KMS-11 (cell line): ENCODE measurements at regions not wholly inside any gene's neighbourhood (a gene's known extent, or its start where the extent isn't known, plus 50 kb on each side); places are given as distances from the start of the nearest gene placed in this dataset.

ENCODE experiments used
- H2AFZ ChIP-seq: fragments of 200-600 bp; sonication (generic); 2 replicates; pipeline ENCODE4 v1.6.1; 2016; ENCODE audit warnings: antibody characterized with exemption, mixed run types, low read depth
- H3K27ac ChIP-seq: fragments of 200-600 bp; sonication (generic); 2 replicates; pipeline ENCODE4 v1.6.1; 2016; ENCODE audit warnings: mild to moderate bottlenecking, mixed run types
- H3K27me3 ChIP-seq: fragments of 200-600 bp; sonication (generic); 2 replicates; pipeline ENCODE4 v1.6.1; 2017; ENCODE audit warnings: mild to moderate bottlenecking, low read depth, mixed run types, moderate library complexity; ENCODE audit not compliant: insufficient read depth
- H3K36me3 ChIP-seq: fragments of 200-600 bp; sonication (generic); 2 replicates; pipeline ENCODE4 v1.6.1; 2017; ENCODE audit warnings: mild to moderate bottlenecking, mixed run types; ENCODE audit not compliant: insufficient read depth
- H3K4me1 ChIP-seq: fragments of 200-600 bp; sonication (generic); 2 replicates; pipeline ENCODE4 v1.6.1; 2016; ENCODE audit warnings: mild to moderate bottlenecking, low read depth, mixed run types; ENCODE audit not compliant: poor library complexity, severe bottlenecking
- H3K4me2 ChIP-seq: fragments of 200-600 bp; sonication (generic); 2 replicates; pipeline ENCODE4 v1.7.0; 2016; ENCODE audit warnings: mild to moderate bottlenecking, mixed run types
- H3K4me3 ChIP-seq: fragments of 200-600 bp; sonication (generic); IDR thresholded peaks from 2 replicates; pipeline ENCODE4 v1.6.1; 2017; ENCODE audit warnings: low read depth, low read length, mixed read lengths; ENCODE audit not compliant: insufficient read depth
- H3K79me2 ChIP-seq: fragments of 200-600 bp; sonication (generic); 2 replicates; pipeline ENCODE4 v1.6.1; 2016; ENCODE audit warnings: low read depth, mixed run types; ENCODE audit not compliant: insufficient read depth
- H3K9ac ChIP-seq: fragments of 200-600 bp; sonication (generic); 2 replicates; pipeline ENCODE4 v1.6.1; 2016; ENCODE audit warnings: mild to moderate bottlenecking, mixed run types
- H4K20me1 ChIP-seq: fragments of 200-600 bp; sonication (generic); 2 replicates; pipeline ENCODE4 v1.6.1; 2016; ENCODE audit warnings: mild to moderate bottlenecking, mixed run types; ENCODE audit not compliant: insufficient read depth
- TF ChIP-seq, protein P1 (sequence below): fragments of 200-600 bp; sonication (generic); conservative IDR thresholded peaks from 2 replicates; pipeline ENCODE4 v1.6.1; 2017; ENCODE audit warnings: low read depth, mild to moderate bottlenecking, antibody characterized with exemption, low read length, moderate library complexity, mixed read lengths

DNA sequence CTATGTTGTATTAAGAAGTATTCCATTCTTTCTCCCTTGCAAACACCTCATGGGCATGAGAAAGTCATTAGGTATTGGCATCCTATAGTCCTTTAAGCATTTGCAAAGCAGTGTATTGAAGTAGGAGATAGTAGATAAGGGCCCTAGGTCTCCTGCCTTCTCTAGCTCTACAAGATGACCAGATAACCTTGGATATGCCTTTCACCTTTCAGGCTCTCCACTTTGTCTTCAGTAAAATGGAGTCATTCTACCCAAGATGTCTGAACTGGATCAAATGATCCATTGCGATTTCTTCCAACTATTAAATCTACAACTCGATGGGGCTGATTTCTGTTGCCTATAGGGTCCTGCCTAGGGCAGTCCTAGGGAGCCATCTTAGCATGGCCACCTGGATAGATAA, 132.1 kb upstream of the BTG1 start:
- H3K79me2 ChIP-seq, result no peaks in the 10 kb centered on the region

DNA sequence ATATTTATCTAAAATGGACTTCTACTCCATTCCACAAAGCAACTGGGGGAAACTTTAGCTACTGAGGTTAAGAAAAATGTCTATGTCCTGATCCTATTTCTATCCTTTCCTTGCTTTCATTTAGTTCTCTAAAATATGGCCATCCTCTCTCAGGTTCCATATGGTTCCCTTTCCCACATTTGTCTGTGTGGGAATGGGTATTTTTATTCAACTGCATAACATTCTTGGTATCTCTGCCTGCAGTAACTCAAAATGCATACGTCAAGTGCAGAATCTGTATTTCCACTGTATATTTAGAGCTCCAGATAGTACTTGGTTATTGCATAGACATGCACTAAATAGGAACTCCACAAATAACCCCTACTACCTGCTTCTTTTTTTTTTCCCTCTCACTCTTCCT, 130.6 kb upstream of the BTG1 start:
- no peaks in the 10 kb centered on the region for H3K4me1 ChIP-seq
- no peak overlapping the region for H3K9ac ChIP-seq
- H2AFZ ChIP-seq, result no peak overlapping the region
- no peaks in the 10 kb centered on the region for H3K79me2 ChIP-seq
- H3K27me3 ChIP-seq, result no peaks in the 10 kb centered on the region
- H3K27ac ChIP-seq, result no peak overlapping the region
- TF ChIP-seq, protein P1, sequence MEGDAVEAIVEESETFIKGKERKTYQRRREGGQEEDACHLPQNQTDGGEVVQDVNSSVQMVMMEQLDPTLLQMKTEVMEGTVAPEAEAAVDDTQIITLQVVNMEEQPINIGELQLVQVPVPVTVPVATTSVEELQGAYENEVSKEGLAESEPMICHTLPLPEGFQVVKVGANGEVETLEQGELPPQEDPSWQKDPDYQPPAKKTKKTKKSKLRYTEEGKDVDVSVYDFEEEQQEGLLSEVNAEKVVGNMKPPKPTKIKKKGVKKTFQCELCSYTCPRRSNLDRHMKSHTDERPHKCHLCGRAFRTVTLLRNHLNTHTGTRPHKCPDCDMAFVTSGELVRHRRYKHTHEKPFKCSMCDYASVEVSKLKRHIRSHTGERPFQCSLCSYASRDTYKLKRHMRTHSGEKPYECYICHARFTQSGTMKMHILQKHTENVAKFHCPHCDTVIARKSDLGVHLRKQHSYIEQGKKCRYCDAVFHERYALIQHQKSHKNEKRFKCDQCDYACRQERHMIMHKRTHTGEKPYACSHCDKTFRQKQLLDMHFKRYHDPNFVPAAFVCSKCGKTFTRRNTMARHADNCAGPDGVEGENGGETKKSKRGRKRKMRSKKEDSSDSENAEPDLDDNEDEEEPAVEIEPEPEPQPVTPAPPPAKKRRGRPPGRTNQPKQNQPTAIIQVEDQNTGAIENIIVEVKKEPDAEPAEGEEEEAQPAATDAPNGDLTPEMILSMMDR, result no peak
- no peaks in the 10 kb centered on the region for H4K20me1 ChIP-seq
- no peaks in the 10 kb centered on the region for H3K36me3 ChIP-seq
- H3K4me2 ChIP-seq, result no peak overlapping the region
- no peak overlapping the region for H3K4me3 ChIP-seq

More for the DNA sequence above, 132.1 kb upstream of the BTG1 start:
- TF ChIP-seq, protein P1, result no peak
- H3K4me2 ChIP-seq, result no peak overlapping the region
- H3K27ac ChIP-seq, result no peak overlapping the region
- no peak overlapping the region for H3K4me3 ChIP-seq
- H3K27me3 ChIP-seq, result no peaks in the 10 kb centered on the region
- no peaks in the 10 kb centered on the region for H4K20me1 ChIP-seq
- no peak overlapping the region for H2AFZ ChIP-seq
- no peaks in the 10 kb centered on the region for H3K4me1 ChIP-seq
- H3K9ac ChIP-seq, result no peak overlapping the region
- no peaks in the 10 kb centered on the region for H3K36me3 ChIP-seq

DNA sequence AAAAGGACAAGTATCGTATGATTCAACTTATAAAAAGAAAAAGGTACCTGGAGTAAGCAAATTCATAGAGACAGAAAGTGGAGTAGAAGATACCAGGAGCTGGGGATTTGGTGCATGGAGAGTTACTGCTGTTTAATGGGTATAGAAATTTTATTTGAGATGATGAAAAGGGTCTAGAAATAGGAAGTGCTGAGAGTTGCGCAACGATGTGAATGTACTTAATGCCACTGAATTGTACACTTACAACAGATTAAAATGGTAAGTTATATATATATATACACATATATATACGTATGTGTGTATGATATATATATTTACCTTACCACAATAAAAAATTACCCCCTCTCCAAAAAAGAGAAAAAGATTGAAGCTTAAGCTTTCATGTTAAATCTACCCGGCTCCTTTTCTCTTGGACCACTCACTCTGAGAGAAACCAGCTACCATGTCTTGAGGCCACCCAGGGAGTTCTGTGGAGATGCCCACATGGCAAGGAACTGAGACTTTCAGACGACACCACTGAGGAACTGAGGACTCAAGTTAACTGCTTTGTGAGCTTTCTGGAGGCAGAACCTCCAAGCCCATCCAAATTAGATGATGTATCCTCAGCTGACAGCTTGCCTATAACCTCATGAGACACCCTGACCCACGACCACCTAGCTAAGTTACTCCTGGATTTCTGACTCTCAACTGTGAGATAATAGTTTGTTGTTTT, 130.0 kb upstream of the BTG1 start:
- Histone ChIP-seq H3K27ac (no peak overlapping the region), H3K27me3 (no peaks in the 10 kb centered on the region), H3K9ac (no peak overlapping the region), H4K20me1 (no peaks in the 10 kb centered on the region), H3K36me3 (no peaks in the 10 kb centered on the region), H3K4me1 (no peaks in the 10 kb centered on the region), H3K4me2 (no peak overlapping the region), H3K4me3 (no peak overlapping the region), H3K79me2 (no peaks in the 10 kb centered on the region), H2AFZ (no peak overlapping the region)
- TF ChIP-seq, protein P1, result no peak

DNA sequence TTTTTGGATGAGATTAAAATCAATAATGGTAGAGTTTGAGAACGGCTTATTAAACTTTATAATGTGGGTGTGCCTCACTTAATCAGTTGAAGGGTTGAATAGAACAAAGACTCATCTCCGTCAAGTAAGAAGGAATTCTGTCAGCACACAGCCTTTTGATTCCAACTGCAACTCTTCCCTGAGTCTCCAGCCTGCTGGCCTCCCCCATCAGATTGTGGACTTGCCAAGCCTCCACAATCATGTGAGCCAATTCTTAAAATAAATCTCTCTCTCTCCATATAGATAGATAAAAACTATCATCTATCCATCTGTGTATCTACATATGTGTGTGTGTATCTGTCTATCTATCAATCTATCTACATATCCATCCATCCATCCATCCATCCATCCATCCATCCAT, 127.4 kb upstream of the BTG1 start:
- no peak overlapping the region for H3K4me2 ChIP-seq
- no peak overlapping the region for H3K4me3 ChIP-seq
- H2AFZ ChIP-seq, result no peak overlapping the region
- H3K4me1 ChIP-seq, result no peaks in the 10 kb centered on the region
- TF ChIP-seq, protein P1, result no peak
- no peaks in the 10 kb centered on the region for H4K20me1 ChIP-seq
- no peak overlapping the region for H3K27ac ChIP-seq
- no peak overlapping the region for H3K9ac ChIP-seq
- H3K79me2 ChIP-seq, result no peaks in the 10 kb centered on the region
- no peaks in the 10 kb centered on the region for H3K27me3 ChIP-seq
- no peaks in the 10 kb centered on the region for H3K36me3 ChIP-seq
